Activated B cell treated with CpG ODN at 0.5 μM for 24 hours (primary cell): ENCODE measurements at regions not wholly inside any gene's neighbourhood (a gene's known extent, or its start where the extent isn't known, plus 50 kb on each side); places are given as distances from the start of the nearest gene placed in this dataset.

Experiments used
- ATAC-seq: fragments of 200-7000 bp; cut with Tn5 transposase; one replicate; pipeline ENCODE4 v1.10.0; 2021; ENCODE audit warnings: low read depth, mild to moderate bottlenecking, moderate library complexity
- CTCF ChIA-PET: fragments of 350-600 bp; sonication (Branson Sonifier 250); formaldehyde crosslinking; loops from one replicate; lab custom pipeline; 2021; ENCODE audit warnings: antibody characterized with exemption; lab: Charles Lee
- POLR2A ChIA-PET: fragments of 350-600 bp; sonication (Branson Sonifier 250); formaldehyde crosslinking; loops from one replicate; lab custom pipeline; 2021; ENCODE audit warnings: antibody characterized with exemption; lab: Charles Lee
- DNase-seq: peaks from one replicate; pipeline ENCODE4 v3.0.0; 2022
- H3K27ac Mint-ChIP-seq: one replicate; pipeline ENCODE4 v1.8.0; 2020; ENCODE audit warnings: mixed read lengths
- H3K27me3 Mint-ChIP-seq: one replicate; pipeline ENCODE4 v1.8.0; 2021; ENCODE audit warnings: mixed read lengths
- H3K36me3 Mint-ChIP-seq: one replicate; pipeline ENCODE4 v1.8.0; 2021; ENCODE audit warnings: low read depth, mixed read lengths
- H3K4me1 Mint-ChIP-seq: one replicate; pipeline ENCODE4 v1.8.0; 2021; ENCODE audit warnings: mixed read lengths
- H3K4me3 Mint-ChIP-seq: one replicate; pipeline ENCODE4 v1.8.0; 2020; ENCODE audit warnings: mild to moderate bottlenecking, mixed read lengths
- H3K9me3 Mint-ChIP-seq: one replicate; pipeline ENCODE4 v1.8.0; 2020; ENCODE audit warnings: mixed read lengths
- intact Hi-C: fragments of 100-400 bp; cut with micrococcal nuclease; formaldehyde crosslinking; loops from one replicate; pipeline ENCODE4 v1.15.1; 2024
- TF ChIP-seq, protein P1 (sequence below): fragments of 200-600 bp; IDR thresholded peaks from one replicate; pipeline ENCODE4 v1.8.0; 2022; ENCODE audit warnings: antibody characterized with exemption, mild to moderate bottlenecking

GRCh38 chr14:81632157-81632556, 98.5 kb upstream of the SEL1L start:
- ATAC-seq (no peak), DNase-seq (no peak)
- Mint-ChIP-seq H3K9me3 (no peaks in the 10 kb centered on the region), H3K27ac (no peak overlapping the region), H3K4me3 (no peak overlapping the region), H3K4me1 (no peaks in the 10 kb centered on the region), H3K27me3 (no peaks in the 10 kb centered on the region), H3K36me3 (no peaks in the 10 kb centered on the region)
- TF ChIP-seq, protein P1, sequence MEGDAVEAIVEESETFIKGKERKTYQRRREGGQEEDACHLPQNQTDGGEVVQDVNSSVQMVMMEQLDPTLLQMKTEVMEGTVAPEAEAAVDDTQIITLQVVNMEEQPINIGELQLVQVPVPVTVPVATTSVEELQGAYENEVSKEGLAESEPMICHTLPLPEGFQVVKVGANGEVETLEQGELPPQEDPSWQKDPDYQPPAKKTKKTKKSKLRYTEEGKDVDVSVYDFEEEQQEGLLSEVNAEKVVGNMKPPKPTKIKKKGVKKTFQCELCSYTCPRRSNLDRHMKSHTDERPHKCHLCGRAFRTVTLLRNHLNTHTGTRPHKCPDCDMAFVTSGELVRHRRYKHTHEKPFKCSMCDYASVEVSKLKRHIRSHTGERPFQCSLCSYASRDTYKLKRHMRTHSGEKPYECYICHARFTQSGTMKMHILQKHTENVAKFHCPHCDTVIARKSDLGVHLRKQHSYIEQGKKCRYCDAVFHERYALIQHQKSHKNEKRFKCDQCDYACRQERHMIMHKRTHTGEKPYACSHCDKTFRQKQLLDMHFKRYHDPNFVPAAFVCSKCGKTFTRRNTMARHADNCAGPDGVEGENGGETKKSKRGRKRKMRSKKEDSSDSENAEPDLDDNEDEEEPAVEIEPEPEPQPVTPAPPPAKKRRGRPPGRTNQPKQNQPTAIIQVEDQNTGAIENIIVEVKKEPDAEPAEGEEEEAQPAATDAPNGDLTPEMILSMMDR, result no peak
- POLR2A ChIA-PET, result no interaction called here
- intact Hi-C loops, result no loop called here
- CTCF ChIA-PET, result no interaction called here

- Mint-ChIP-seq H3K27ac (no peak overlapping the region), H3K27me3 (no peaks in the 10 kb centered on the region), H3K4me1 (no peaks in the 10 kb centered on the region), H3K36me3 (no peaks in the 10 kb centered on the region), H3K9me3 (no peaks in the 10 kb centered on the region), H3K4me3 (no peak overlapping the region)
- DNase-seq (no peak), ATAC-seq (no peak)
- TF ChIP-seq, protein P1, result no peak
- intact Hi-C loops, result no loop called here
- CTCF ChIA-PET, result no interaction called here
- POLR2A ChIA-PET, result no interaction called here
These were observed 99.8 kb upstream of the SEL1L start for GRCh38 chr14:81633496-81633895.

DNA sequence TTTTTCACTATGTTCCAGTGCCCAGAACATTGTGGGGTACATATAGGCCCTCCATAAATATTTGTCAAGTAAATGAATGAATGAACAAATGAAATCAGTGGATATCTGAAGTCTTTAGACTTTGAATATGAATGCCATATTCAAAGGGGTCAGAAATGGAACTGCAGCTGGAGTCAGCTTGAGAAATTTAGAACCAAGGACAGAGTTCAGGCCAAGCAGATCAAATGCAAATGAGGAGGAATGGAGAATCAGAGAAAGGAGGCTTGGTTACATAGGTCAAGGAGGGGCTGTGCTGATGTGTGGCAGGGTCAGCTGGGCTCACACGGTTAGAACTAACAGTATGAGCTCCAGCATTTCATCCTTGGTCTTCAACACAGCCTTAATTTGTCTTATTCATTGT, 104.0 kb upstream of the SEL1L start:
- ATAC-seq, result no peak
- ChIA-PET POLR2A (no interaction called here), CTCF (no interaction called here)
- Mint-ChIP-seq H3K9me3 (no peaks in the 10 kb centered on the region), H3K4me1 (no peaks in the 10 kb centered on the region), H3K27ac (no peak overlapping the region), H3K27me3 (no peaks in the 10 kb centered on the region), H3K4me3 (no peak overlapping the region), H3K36me3 (no peaks in the 10 kb centered on the region)
- DNase-seq, result no peak
- TF ChIP-seq, protein P1, result no peak
- intact Hi-C loops, result no loop called here

GRCh38 chr14:81638656-81639280, 105.1 kb upstream of the SEL1L start:
- ATAC-seq, result no peak

GRCh38 chr14:81653626-81654025, 120.0 kb upstream of the SEL1L start:
- no peak overlapping the region for H3K4me3 Mint-ChIP-seq
- no peak for ATAC-seq
- ChIA-PET CTCF (no interaction called here), POLR2A (no interaction called here)
- intact Hi-C loops, result no loop called here
- H3K4me1 Mint-ChIP-seq, result no peaks in the 10 kb centered on the region
- DNase-seq, result no peak
- H3K27me3 Mint-ChIP-seq, result no peaks in the 10 kb centered on the region
- no peak overlapping the region for H3K27ac Mint-ChIP-seq
- H3K36me3 Mint-ChIP-seq, result no peaks in the 10 kb centered on the region
- TF ChIP-seq, protein P1, result no peak
- peaks cover 5% of the 10 kb centered on the region for H3K9me3 Mint-ChIP-seq

More at GRCh38 chr14:81638656-81639280, 105.1 kb upstream of the SEL1L start:
- no peak overlapping the region for H3K27ac Mint-ChIP-seq
- H3K9me3 Mint-ChIP-seq, result no peaks in the 10 kb centered on the region
- intact Hi-C loops, result no loop called here
- DNase-seq, result no peak
- H3K36me3 Mint-ChIP-seq, result no peaks in the 10 kb centered on the region
- ChIA-PET CTCF (no interaction called here), POLR2A (no interaction called here)
- TF ChIP-seq, protein P1, result no peak
- no peak overlapping the region for H3K4me3 Mint-ChIP-seq
- H3K4me1 Mint-ChIP-seq, result no peaks in the 10 kb centered on the region
- no peaks in the 10 kb centered on the region for H3K27me3 Mint-ChIP-seq
